ENCODE measurements at regions not wholly inside any gene's neighbourhood (a gene's known extent, or its start where the extent isn't known, plus 50 kb on each side); places are given as distances from the start of the nearest gene placed in this dataset.
"Not testable (repeated sequence)": the region's sequence is repeated elsewhere in the genome, so short reads cannot be mapped to it uniquely, and the experiment has no call there.

- no peak for DNase-seq (ENCODE audit: low spot score)
Observed at GRCh38 chr2:120628248-120628647, 107.4 kb upstream of the GLI2 start.

- DNase-seq (ENCODE audit: low spot score): no peak
Observed at GRCh38 chr2:120629241-120629895, 106.3 kb upstream of the GLI2 start.

DNA sequence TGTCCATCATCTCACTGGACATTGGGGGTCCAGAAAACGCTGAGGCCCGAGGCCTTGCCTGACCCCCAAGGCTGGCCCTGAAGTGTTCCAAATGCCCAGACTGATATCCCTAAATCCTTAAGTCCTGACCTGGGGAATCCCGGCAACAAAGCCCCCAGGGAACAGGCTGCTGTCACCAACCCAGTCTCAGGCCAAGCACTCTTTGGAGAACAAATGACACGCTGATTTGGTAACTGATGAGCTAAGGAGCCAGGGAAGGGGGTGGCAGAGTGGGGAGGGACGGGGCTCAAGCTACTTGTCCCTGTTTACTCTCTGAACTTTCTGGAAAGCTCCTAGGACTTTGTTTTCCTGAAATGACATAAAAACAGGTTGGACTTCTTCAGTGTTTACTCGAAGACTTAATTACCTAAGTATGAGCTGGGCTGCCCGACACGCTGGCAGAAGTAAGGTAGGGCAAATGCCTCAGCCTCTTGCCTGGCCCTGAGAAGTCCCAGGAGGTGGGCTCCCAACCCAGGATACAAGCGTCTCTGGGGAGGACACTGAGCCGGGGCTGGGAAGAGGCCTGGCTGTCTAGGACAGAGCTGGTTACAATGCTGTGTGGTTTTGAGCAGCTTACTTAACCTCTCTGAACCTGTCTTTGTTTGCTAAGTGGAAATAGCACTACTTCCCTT lies 105.5 kb upstream of the GLI2 start:
- DNase-seq (ENCODE audit: low spot score): no peak

DNA sequence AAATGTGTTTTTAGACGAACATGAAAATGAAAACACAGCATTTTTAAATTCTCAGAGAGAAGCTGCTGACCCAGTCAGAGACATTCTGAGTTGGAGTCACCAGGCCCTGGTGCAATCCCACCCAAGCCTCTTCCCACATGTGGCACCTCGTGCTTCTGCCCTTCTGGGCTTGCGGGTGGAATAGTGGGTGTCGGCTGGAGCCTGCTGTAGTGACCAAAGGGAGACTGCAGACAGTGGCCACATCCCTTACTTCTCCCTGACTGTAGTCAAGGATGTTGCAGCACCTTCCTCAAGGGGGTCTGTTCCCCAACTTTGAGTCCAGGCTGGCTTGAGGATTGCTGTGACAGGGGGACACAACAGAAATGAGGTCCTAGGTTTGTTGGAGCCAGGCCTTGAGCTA lies 104.4 kb upstream of the GLI2 start:
- DNase-seq (ENCODE audit: low spot score): no peak

- no peak for DNase-seq (ENCODE audit: low spot score)
Observed at GRCh38 chr2:120631724-120632123, 103.9 kb upstream of the GLI2 start.

DNA sequence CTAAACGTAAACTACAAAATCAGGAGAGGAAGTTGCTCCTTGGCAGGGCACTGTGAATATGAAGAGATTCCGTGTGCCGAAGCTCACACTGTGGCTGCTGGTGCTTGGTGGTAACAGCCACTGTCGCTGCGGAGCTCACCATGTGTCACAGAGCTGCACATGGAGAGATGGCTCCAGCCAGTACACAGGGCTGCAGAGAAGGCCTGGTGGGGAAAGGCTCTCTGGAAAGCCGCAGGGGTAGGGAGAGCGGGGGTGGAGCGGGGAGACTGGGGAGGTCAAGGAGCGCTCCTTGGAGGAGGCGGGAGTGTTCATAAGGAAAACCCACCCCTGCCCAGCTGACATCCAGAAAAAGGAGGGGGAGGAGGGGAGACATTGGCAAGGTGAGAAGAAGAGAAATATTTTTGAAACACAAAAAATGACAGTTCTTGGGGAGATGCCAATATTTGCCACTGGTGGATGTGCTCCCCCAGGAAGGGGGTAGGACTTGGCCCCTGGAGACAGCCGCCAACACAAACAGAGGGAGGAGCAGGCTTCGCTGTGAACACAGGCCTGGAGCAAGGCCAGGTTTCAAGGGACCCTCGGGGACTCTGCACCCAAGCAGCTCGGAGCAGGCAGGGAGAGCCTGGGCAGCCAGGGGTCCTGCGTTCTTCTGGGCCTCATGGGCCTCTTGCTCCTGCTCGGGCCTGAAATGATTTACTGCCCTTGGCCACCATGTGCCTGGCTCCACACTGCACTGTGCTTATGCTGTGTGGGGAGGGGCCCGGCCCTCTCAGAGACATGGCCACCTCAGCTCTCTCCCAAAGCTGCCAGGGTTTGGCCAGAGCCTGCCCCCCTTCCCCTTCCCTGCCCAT lies 102.6 kb upstream of the GLI2 start:
- no peak for DNase-seq (ENCODE audit: low spot score)

- no peak for DNase-seq (ENCODE audit: low spot score)
Observed at GRCh38 chr2:120634533-120634932, 101.1 kb upstream of the GLI2 start.

GRCh38 chr2:120635146-120635545 lies 100.5 kb upstream of the GLI2 start:
- DNase-seq (ENCODE audit: low spot score): no peak

DNA sequence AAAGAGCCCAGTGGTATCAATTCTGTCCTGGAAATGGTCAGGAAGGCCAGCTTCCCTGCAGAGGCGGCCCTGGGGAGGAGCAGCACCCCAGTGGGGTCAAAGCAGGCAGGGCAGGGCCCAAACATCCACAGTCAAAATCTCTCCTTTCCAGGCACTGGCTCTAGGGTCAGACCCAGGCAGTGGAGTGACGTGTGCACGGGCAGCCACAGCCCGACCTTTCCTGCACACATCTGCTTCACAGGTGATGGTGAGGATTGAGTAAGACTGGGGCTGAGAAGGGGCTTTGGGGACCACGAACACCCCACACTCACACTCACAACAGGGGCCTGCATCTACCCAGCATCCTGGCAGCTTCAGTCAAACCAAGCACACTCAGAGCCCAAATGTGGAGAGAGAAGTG lies 97.8 kb upstream of the GLI2 start:
- DNase-seq (ENCODE audit: low spot score): no peak

GRCh38 chr2:120638450-120638849 lies 97.2 kb upstream of the GLI2 start:
- no peak for DNase-seq (ENCODE audit: low spot score)

- no peak for DNase-seq (ENCODE audit: low spot score)
Observed at GRCh38 chr2:120641366-120641771, 94.3 kb upstream of the GLI2 start.

DNA sequence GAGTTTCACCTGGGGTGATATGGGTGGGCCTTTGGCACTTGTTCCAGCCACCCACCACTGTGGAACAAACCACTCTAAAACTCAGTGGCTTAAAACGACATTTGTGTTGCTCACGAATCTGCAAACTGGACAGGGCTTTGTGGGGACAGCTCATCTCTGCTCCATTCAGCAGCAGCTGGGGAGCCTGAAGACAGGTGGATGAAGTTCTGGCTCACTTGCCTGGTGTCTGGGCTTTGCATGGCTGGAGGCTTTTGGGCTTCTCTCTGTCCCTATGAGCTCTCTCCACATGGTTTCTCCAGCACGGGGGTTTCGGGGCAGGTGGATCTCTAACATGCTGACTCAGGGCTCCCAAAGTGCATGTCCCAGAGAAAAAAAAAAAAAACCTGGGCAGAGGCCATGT lies 93.0 kb upstream of the GLI2 start:
- no peak for DNase-seq (ENCODE audit: low spot score)

DNA sequence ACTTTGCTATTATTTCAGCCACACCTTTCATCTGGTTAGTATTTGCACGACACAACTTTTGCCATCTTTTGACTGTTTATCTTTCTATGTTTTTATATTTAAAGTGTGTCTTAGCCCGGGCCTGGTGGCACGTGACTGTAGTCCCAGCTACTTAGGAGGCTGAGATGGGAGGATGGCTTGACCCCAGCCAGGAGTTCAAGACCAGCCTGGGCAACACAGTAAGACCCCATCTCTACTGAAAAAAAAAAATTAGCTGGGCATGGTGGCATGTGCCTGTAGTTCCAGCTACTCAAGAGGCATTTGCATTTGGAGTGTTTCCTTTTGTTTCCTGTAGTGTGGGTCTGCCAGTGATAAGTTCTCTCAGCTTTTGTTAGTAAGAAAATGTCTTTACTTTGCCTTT lies 88.7 kb upstream of the GLI2 start:
- no peak for DNase-seq (ENCODE audit: low spot score)

- DNase-seq (ENCODE audit: low spot score): no peak
Observed at GRCh38 chr2:120647487-120647886, 88.2 kb upstream of the GLI2 start.

- DNase-seq (ENCODE audit: low spot score): not testable (repeated sequence)
Observed at GRCh38 chr2:120649381-120649780, 86.3 kb upstream of the GLI2 start.

- no peak for DNase-seq (ENCODE audit: low spot score)
Observed at GRCh38 chr2:120650022-120650644, 85.5 kb upstream of the GLI2 start.

GRCh38 chr2:120651818-120652217 lies 83.8 kb upstream of the GLI2 start:
- no peak for DNase-seq (ENCODE audit: low spot score)

DNA sequence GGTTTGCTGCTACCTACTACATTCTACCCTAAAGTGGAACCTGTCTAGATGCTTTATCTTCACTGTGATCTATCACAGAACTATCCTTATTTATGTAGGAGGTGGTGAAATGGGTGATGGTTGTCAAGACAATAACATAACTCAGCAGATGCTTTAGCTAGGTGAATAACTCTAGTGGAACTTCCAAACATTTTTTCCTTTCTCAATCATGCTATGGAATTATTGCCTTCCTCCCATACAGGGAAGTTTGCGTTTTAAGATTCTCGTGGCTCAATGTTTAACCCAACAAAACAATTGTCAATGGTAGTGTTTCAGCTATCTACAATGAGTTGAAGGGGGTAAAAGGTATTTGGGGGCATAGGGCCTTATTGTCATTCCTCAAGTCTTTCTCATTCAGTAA lies 82.6 kb upstream of the GLI2 start:
- DNase-seq (ENCODE audit: low spot score): no peak

DNA sequence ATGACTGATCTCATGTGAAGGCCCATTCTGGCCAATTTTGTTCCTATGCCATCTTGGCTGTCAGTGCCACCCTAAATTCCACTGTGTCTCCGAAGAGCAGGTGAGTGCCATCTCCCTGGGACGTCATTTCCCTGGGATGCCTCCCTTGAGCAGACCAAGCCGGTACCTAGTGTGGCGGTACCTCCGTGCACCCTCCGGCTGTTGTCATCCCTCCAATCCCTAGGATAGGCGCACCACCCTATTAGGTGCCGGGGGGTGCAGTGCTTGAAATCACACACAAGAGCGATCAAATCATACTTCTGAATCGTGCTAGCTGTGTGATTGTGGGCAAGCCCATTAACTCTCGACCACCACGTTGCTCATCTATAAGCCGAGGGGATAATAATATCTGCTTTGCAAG lies 81.8 kb upstream of the GLI2 start:
- DNase-seq (ENCODE audit: low spot score): no peak

DNA sequence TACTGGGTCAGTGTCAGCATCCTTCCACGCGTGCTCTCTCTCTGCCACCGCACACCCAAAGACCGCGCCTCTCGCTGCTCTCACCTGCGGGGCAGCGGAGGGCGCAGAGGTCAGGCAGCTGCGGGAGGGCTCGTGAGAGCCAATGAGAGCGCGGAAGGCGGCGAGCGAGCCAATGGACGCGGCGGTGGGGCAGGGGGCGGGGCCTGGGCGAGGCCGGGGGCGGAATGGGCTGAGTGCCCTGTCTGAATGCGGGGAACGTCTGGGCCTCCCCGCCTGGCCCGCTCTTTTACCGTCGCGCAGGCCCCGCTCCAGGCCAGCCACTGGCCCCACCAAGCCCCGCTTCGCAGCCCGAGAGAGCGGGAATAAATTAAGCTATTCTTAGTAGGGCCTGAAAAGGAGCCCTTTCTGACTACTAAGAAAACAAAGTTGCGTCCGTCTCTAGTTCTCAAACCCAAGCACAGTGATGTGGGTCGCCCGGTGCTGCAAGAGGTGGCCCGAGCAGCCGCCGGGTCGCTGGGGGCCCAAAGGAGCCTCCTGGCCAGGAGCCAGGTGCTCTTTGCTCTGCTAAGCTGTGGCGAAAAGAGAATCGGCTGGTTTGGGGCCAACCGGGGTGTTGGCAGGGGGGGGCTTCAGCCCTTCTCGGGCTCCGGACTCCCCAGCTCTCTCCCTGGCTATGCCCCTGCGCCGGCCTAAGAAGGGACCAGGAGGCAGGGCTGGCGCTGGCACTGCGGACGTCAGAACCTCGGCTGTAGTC lies 81.1 kb upstream of the GLI2 start:
- no peak for DNase-seq (ENCODE audit: low spot score)

DNA sequence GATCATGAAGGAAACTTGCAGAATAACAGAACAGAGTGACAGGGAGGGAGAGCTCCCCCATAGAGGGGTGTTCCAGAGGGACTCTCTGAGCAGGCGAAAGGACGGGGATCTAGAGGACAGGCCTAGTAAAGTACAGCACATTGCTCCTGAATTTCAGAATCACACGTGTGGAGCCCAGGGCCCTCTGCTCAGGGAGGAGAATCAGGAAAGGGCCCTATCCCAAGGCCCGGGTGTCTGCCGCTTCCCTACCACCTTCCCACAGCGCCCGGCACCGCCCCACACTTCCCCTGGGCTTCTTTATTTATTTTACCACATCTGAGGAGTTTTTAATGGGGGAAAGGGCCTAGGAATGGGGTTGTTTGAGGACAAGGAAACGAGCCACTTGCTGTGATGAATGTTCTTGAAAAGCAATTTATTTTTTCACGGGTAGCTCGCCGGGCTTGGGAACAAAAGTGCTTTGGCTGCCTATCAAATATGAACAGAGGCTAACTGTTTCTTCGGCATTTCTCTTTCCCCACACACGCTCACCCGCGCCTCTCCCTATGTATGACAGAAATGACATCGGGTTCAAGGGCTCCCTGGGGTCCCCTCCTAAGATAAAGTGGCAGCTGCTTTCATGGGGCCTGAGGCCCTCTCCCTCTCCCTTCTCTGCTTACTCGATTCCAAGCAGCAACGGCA lies 79.3 kb upstream of the GLI2 start:
- no peak for DNase-seq (ENCODE audit: low spot score)
